Amniotic epithelial cell (primary cell): ENCODE measurements at regions not wholly inside any gene's neighbourhood (a gene's known extent, or its start where the extent isn't known, plus 50 kb on each side); places are given as distances from the start of the nearest gene placed in this dataset.

Experiments used
- DNase-seq: peaks from one replicate; pipeline ENCODE4 v3.0.0-alpha.2; 2010; ENCODE audit warnings: low read depth

GRCh38 chr22:48346911-48347310 is 1480.8 kb downstream of the BRD1 start:
- DNase-seq, result no peak

GRCh38 chr22:48346311-48346710 is 1481.4 kb downstream of the BRD1 start:
- no peak for DNase-seq

- DNase-seq, result no peak
These were observed 1482.0 kb downstream of the BRD1 start for GRCh38 chr22:48345631-48346030.

- no peak for DNase-seq
These were observed 1484.2 kb downstream of the BRD1 start for GRCh38 chr22:48343461-48343860.

- no peak for DNase-seq
These were observed 1484.9 kb downstream of the BRD1 start for GRCh38 chr22:48342732-48343131.

GRCh38 chr22:48342016-48342415 is 1485.7 kb downstream of the BRD1 start:
- DNase-seq, result no peak

GRCh38 chr22:48340727-48341709 is 1486.7 kb downstream of the BRD1 start:
- no peak for DNase-seq

- no peak for DNase-seq
These were observed 1487.5 kb downstream of the BRD1 start for GRCh38 chr22:48340191-48340590.

GRCh38 chr22:48338793-48339705 is 1488.6 kb downstream of the BRD1 start:
- no peak for DNase-seq

- no peak for DNase-seq
These were observed 1489.5 kb downstream of the BRD1 start for GRCh38 chr22:48337957-48338792.

GRCh38 chr22:48336339-48337060 is 1491.2 kb downstream of the BRD1 start:
- DNase-seq, result no peak

GRCh38 chr22:48335442-48336139 is 1492.1 kb downstream of the BRD1 start:
- no peak for DNase-seq

GRCh38 chr22:48334971-48335370 is 1492.7 kb downstream of the BRD1 start:
- no peak for DNase-seq

- DNase-seq, result no peak
These were observed 1493.6 kb downstream of the BRD1 start for GRCh38 chr22:48333816-48334735.

GRCh38 chr22:48333323-48333763 is 1494.3 kb downstream of the BRD1 start:
- no peak for DNase-seq

- DNase-seq, result no peak
These were observed 1495.0 kb downstream of the BRD1 start for GRCh38 chr22:48332438-48333322.

- no peak for DNase-seq
These were observed 1495.9 kb downstream of the BRD1 start for GRCh38 chr22:48331691-48332220.

GRCh38 chr22:48331266-48331665 is 1496.4 kb downstream of the BRD1 start:
- DNase-seq, result no peak
